ENCODE measurements at regions not wholly inside any gene's neighbourhood (a gene's known extent, or its start where the extent isn't known, plus 50 kb on each side); places are given as distances from the start of the nearest gene placed in this dataset.
A peak's percentile ranks its signal among the peaks of the same experiment; 100 is the strongest.

GRCh38 chr10:98080494-98080893 lies 50.1 kb upstream of the CRTAC1 start:
- ATAC-seq (peak; percentile 6), DNase-seq (no peak)
